Stimulated activated naive CD8-positive, alpha-beta T cell treated with anti-CD3 and anti-CD28 coated beads, Interleukin-15, Interleukin-2, amounts not matched to agents 100 ng/mL and 50 ng/mL, for 24 hours (primary cell): ENCODE measurements at regions not wholly inside any gene's neighbourhood (a gene's known extent, or its start where the extent isn't known, plus 50 kb on each side); places are given as distances from the start of the nearest gene placed in this dataset.
"Not testable (repeated sequence)": the region's sequence is repeated elsewhere in the genome, so short reads cannot be mapped to it uniquely, and the experiment has no call there.

Experiments
- H3K27ac Mint-ChIP-seq: one replicate; pipeline ENCODE4 v1.8.0; 2021; ENCODE audit warnings: mild to moderate bottlenecking, mixed read lengths
- H3K27me3 Mint-ChIP-seq: one replicate; pipeline ENCODE4 v1.8.0; 2021; ENCODE audit warnings: mixed read lengths
- H3K36me3 Mint-ChIP-seq: one replicate; pipeline ENCODE4 v1.8.0; 2021; ENCODE audit warnings: low read depth, mixed read lengths
- H3K4me1 Mint-ChIP-seq: one replicate; pipeline ENCODE4 v1.8.0; 2021; ENCODE audit warnings: low read depth, mixed read lengths
- H3K4me3 Mint-ChIP-seq: one replicate; pipeline ENCODE4 v1.8.0; 2021; ENCODE audit warnings: mild to moderate bottlenecking, mixed read lengths
- H3K9me3 Mint-ChIP-seq: one replicate; pipeline ENCODE4 v1.8.0; 2021; ENCODE audit warnings: mixed read lengths

DNA sequence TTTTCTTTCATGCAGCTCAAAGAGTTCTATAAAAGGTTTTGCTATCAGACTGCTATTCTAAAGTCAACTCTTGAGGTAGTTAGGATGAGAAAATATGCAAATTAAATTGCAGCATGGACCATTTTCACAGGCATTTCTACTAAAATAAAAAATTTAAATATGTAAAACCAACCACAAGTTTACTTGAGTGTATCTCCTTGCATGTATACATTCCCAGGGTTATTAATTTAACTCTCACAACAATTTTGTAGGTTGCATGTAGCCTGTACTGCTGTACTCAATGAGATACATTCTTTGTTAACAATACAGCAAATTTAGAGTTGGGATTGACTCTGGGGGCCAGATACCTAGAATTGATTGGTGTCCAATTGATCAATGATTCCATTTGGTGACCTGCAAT, 265.8 kb downstream of the MED10 start:
- Mint-ChIP-seq H3K4me3 (no peak overlapping the region), H3K4me1 (no peaks in the 10 kb centered on the region), H3K27me3 (no peaks in the 10 kb centered on the region), H3K36me3 (no peaks in the 10 kb centered on the region), H3K9me3 (no peaks in the 10 kb centered on the region), H3K27ac (no peak overlapping the region)

DNA sequence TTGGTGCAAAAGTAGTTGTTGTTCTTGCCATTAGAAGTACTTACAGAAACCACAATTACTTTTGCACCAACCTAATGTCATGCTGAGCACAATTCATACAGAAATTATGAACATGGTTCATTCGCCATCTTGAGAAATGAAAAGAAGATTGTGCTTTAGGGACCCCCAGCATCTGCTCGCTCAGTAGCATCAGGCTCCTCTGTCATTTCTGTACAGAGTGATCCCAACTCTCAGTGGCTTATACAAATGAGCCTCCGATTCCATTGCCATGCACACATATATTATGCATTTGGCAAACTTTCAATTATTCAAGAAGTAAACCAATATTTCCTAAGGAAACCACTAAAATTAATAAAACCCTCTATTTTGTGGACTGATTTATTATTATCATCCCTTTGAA, 266.2 kb downstream of the MED10 start:
- no peaks in the 10 kb centered on the region for H3K9me3 Mint-ChIP-seq
- no peak overlapping the region for H3K27ac Mint-ChIP-seq
- H3K36me3 Mint-ChIP-seq, result no peaks in the 10 kb centered on the region
- H3K4me1 Mint-ChIP-seq, result no peaks in the 10 kb centered on the region
- H3K4me3 Mint-ChIP-seq, result no peak overlapping the region
- no peaks in the 10 kb centered on the region for H3K27me3 Mint-ChIP-seq

DNA sequence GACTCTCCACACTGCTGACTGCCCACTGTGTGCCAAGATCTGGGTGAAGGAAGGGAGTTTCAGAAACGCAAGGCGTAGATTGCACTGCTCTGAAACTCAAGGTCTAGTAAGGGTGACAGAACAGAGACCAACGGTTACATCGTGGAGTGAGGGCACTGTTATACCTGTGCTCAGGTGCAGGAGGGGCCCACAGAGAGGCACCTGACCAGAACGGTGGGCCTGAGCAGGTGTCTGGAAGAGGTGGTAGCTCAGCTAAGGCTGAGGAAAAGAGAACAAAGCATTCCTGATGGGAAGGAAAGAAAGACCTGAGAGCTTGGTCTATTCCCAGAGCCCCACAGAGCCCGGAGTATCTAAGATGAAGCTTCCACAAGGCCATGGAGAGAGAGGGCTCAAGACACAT, 267.2 kb downstream of the MED10 start:
- no peak overlapping the region for H3K27ac Mint-ChIP-seq
- no peaks in the 10 kb centered on the region for H3K9me3 Mint-ChIP-seq
- H3K36me3 Mint-ChIP-seq, result no peaks in the 10 kb centered on the region
- no peak overlapping the region for H3K4me3 Mint-ChIP-seq
- H3K27me3 Mint-ChIP-seq, result no peaks in the 10 kb centered on the region
- no peaks in the 10 kb centered on the region for H3K4me1 Mint-ChIP-seq

DNA sequence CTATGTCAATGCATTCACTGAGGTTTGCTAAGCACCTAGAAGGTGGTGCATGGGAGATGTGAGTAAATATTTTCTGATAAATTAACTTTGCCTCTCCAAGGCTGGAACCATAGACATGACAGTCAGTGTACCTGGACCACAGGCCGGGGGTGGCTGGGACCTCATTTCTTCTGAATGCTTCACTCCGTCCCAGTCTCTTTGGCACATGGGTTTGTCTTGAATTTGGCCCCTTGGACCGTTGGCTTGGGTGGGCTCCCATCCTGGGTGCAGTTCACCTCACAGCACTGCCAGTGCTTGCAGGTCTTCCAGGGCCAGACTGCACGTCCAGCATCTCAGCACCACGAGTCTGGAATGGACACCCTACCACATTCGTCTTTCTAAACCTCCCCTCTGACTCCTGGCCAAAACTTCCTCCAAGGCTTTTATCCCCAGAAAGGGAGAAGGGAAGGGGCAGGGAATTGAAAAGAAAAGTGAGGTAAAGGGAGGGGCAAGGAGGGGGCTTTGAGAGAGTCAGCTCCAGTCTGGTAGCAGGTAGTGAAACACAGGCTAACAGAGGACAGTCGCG, 267.8 kb downstream of the MED10 start:
- no peaks in the 10 kb centered on the region for H3K9me3 Mint-ChIP-seq

DNA sequence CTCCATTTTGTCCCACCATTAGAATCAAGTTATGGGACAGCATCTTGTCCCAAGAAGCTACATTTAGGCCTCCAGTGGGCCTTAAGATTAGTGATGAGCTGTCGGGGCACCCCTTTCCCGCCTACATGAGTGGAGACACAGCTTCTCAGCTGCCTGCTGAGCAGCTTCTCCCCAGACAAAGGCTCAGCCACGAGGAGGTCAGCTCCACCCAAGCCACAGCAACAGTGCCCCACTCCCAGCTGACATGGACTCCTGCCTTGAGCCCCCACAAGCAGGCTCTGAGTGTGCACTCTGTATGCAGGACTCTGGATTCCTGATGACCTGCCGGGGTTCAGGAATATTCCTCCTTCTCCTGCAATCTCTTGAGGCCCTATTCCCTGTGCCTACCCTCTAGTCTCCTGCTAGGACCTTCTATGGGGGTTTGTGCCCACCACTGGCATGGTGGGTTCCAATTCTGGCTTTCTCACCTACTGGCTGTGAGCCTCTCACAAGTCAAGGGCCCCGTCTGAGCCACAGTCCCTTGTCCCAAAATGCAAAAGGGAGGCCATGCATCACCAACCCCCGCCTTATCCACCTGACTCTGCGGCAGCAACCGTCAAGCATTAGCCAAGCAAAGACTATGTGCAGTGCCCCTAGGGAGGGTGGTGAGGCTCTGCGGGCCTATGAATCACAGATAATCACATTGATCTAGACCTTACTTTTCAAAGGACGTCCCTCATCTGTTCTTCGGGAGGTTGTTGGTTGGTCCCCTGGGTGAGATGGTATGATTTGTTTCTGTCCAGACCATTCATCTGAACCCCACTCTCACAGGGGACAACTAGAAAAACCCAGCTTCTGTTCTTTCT, 269.1 kb downstream of the MED10 start:
- Mint-ChIP-seq H3K27me3 (no peaks in the 10 kb centered on the region), H3K4me1 (no peaks in the 10 kb centered on the region), H3K36me3 (no peaks in the 10 kb centered on the region), H3K9me3 (no peaks in the 10 kb centered on the region), H3K27ac (no peak overlapping the region), H3K4me3 (no peak overlapping the region)

More for the DNA sequence above, 267.8 kb downstream of the MED10 start:
- H3K36me3 Mint-ChIP-seq, result no peaks in the 10 kb centered on the region
- no peak overlapping the region for H3K27ac Mint-ChIP-seq
- no peaks in the 10 kb centered on the region for H3K27me3 Mint-ChIP-seq
- no peak overlapping the region for H3K4me3 Mint-ChIP-seq
- no peaks in the 10 kb centered on the region for H3K4me1 Mint-ChIP-seq

DNA sequence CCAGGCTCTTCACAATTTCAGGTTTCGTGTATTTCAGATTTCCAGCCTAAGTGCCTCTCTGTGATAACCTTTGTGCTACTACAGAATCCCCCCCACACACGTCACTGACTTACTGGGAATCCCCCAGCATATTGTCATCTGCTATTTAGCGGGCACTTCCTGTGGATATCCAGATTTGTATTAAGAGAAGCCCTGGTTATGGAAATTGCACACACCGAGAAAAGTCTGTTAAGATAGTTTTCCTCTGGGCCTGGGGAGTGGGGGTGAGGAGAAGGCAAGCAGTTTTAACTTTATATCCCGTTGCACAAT, 269.9 kb downstream of the MED10 start:
- Mint-ChIP-seq H3K4me1 (no peaks in the 10 kb centered on the region), H3K27ac (no peak overlapping the region), H3K4me3 (no peak overlapping the region), H3K27me3 (no peaks in the 10 kb centered on the region), H3K9me3 (no peaks in the 10 kb centered on the region), H3K36me3 (no peaks in the 10 kb centered on the region)

DNA sequence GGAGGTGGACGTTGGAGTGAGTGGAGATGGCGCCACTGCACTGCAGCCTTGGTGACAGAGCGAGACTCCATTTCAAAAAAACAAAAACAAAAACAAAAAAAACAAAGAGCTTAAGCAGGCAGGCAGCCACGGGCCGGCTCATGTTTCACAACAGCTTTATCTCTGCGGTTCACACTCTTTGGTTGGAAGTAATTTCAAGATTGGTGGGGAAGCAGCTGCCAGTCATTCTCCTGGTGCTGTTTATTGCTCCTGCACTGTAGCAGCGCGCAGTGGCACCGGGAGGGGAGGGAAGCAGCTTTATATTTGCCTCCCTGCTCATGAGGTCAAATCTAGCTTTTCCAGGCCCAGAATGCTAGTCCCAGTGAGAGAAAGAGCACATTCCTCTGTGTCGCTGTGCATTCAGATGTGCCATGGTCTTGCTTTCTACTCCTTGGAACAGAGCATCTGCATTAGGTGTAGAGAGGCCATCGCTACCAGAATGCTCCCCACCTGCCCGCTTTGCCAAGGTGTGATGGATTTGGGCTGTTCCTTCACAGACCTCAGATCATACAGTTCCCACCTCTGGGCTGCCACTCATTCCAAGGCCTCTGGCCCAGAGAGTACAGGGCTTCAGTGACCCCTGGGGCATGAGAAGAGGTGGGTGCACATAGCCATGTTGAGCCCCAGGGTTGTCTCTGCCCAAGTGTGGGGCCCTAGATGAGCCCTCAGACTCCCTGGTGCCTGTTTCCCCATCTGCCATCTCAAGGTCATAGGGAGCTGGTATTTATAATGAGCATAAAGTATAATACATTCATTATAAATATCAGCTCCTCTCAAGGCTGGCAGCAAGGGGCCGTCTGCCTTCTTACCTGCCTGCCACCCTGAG, 270.4 kb downstream of the MED10 start:
- H3K27me3 Mint-ChIP-seq, result no peaks in the 10 kb centered on the region
- H3K36me3 Mint-ChIP-seq, result no peaks in the 10 kb centered on the region
- no peaks in the 10 kb centered on the region for H3K4me1 Mint-ChIP-seq
- H3K4me3 Mint-ChIP-seq, result no peak overlapping the region
- H3K9me3 Mint-ChIP-seq, result no peaks in the 10 kb centered on the region
- H3K27ac Mint-ChIP-seq, result no peak overlapping the region

DNA sequence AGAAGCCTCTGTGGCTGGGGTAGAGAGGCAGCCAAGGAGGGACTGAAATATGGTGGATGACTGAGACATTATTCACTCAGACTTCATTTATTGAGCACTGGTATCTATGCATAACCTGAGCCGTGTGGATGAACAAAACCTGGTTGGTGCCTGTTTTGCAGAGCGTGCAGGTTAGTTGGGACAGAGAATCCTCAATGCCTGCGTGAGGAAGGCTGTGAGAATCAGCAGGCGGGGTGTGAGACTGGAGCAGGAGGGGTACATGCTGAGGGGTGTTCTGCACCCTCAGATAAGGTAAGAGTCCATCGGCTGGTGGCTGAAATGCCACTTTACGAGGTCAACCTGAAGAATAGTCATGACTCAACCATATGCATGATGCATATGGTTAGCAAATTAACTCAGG, 271.6 kb downstream of the MED10 start:
- H3K27me3 Mint-ChIP-seq, result no peaks in the 10 kb centered on the region
- H3K9me3 Mint-ChIP-seq, result no peaks in the 10 kb centered on the region
- no peak overlapping the region for H3K4me3 Mint-ChIP-seq
- H3K27ac Mint-ChIP-seq, result no peak overlapping the region
- H3K36me3 Mint-ChIP-seq, result no peaks in the 10 kb centered on the region
- no peaks in the 10 kb centered on the region for H3K4me1 Mint-ChIP-seq

DNA sequence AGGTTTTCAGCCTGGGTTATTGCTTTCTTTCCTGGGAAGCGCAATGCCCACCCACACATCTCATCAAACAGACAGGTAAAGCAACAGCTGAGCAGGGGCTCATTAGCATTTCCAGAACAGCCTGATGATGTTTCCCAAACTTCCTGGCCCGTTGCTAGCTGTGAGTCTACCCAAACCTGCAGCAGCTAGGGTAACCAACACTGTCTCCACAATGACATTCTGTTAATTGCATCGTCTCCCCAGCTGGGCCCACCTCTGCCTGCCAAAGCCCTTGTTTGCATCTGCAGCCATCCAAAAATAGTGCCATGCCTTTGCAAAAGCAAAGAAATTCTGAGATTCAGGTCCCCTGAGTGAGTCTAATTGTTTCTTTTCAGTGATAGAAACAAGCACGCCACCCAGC, 273.0 kb downstream of the MED10 start:
- no peaks in the 10 kb centered on the region for H3K27me3 Mint-ChIP-seq
- no peaks in the 10 kb centered on the region for H3K36me3 Mint-ChIP-seq
- no peaks in the 10 kb centered on the region for H3K9me3 Mint-ChIP-seq
- no peak overlapping the region for H3K27ac Mint-ChIP-seq
- H3K4me1 Mint-ChIP-seq, result no peaks in the 10 kb centered on the region
- H3K4me3 Mint-ChIP-seq, result no peak overlapping the region

DNA sequence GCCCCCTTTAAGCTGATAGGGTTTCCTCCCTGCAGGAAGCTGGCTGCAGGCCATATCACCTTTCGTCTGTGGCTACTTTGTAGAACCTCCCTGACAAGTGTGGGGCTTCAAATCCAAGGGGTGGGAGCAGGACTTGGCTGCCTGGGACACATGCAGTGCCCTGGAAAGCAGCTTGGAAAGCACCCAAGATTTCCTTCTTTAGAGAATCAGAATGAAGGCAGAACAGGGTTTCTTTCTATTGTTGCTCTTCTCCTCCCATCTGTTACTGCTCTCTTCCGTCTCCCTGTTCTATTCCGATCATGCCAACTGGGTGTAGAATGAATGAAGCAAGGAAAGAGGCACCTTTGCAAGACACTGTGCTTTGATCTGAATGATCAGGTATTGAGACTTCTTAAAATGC, 282.2 kb downstream of the MED10 start:
- no peaks in the 10 kb centered on the region for H3K27me3 Mint-ChIP-seq
- H3K4me1 Mint-ChIP-seq, result no peaks in the 10 kb centered on the region
- H3K9me3 Mint-ChIP-seq, result peaks cover 7% of the 10 kb centered on the region
- H3K4me3 Mint-ChIP-seq, result no peak overlapping the region
- H3K27ac Mint-ChIP-seq, result no peak overlapping the region
- no peaks in the 10 kb centered on the region for H3K36me3 Mint-ChIP-seq

DNA sequence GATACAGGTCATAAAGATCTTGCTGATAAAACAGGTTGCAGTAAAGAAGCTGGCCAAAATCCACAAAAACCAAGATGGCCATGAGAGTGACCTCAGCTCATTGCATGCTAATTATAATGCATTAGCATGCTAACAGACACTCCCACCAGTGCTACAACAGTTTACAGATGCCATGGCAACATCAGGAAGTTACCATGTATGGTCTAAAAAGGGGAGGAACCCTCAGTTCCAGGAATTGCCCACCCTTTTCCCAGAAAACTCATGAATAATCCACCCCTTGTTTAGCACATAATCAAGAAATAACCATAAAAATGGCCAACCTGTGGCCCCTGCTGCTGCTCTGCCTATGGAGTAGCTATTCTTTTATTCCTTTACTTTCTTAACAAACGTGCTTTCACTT, 284.2 kb downstream of the MED10 start:
- H3K27me3 Mint-ChIP-seq, H3K27ac Mint-ChIP-seq, H3K4me1 Mint-ChIP-seq, H3K4me3 Mint-ChIP-seq, H3K36me3 Mint-ChIP-seq, H3K9me3 Mint-ChIP-seq: not testable (repeated sequence)

DNA sequence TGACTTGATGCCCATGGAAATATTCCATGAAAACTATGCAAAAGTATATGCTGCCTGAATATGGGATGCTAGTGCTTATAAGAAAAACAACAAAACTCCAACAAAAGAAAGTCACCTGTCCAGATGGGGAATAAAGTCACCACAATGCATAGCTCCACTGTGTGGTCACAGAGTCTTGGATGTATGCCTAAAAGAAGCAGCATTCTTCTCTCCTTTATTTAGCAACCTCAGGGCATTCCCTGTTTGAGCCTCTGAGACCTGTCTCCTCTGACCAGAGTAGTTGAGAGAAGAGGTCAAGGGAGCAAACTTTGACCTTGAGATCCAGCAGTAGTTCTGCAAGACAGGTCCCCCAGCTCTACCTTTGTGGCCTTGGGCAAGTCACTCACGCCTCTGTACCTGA, 287.5 kb downstream of the MED10 start:
- Mint-ChIP-seq H3K27ac (no peak overlapping the region), H3K9me3 (peaks cover 4% of the 10 kb centered on the region), H3K27me3 (no peaks in the 10 kb centered on the region), H3K4me1 (no peaks in the 10 kb centered on the region), H3K36me3 (no peaks in the 10 kb centered on the region), H3K4me3 (no peak overlapping the region)

DNA sequence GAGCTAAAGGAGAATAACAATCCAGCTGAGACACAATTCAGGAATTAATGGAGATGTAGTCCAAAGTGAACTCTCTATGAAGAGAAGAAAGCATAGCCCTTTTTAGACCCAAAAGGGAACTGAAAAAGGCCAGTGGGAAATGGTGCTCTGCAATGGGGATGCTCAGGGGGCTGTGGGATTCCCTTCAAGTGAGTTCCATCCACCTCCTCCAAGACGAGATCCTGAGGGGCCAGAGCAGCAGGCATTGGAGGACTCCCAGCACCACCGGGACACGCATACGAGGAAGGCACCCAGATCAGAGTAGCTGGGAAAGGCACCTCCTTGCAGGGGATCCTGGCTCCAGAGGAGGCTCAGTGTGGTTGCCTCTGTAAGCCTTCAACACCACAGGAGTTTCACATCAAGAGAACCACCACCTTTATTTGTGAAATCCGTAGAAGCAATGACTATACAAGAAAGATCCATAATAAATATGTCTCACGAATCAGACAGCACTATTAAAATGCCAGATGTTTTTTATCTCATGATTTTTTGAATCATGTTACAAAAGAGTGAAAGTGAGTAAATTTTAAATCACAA, 288.2 kb downstream of the MED10 start:
- Mint-ChIP-seq H3K27me3 (no peaks in the 10 kb centered on the region), H3K4me1 (no peaks in the 10 kb centered on the region), H3K4me3 (no peak overlapping the region), H3K9me3 (peaks cover 4% of the 10 kb centered on the region), H3K27ac (no peak overlapping the region), H3K36me3 (no peaks in the 10 kb centered on the region)

DNA sequence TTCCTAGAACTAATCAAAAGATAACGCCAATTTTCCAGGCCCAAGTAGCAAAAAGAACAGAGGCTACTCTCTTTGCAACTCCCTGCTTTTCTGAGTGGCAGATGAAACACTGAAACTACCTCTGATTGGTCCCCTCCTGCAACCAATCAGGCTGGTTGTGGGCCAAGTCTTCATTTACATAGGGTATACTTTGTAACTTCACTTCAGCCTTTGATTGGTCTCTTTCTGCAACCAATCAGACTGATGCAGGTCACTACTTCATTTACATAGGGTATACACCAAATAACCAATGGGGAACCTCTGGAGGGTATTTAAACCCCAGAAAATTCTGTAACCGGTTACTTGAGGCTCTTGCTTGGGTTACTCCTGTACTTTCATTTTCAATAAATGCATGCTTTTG, 289.6 kb downstream of the MED10 start:
- Mint-ChIP-seq H3K4me1 (no peaks in the 10 kb centered on the region), H3K27ac (no peak overlapping the region), H3K9me3 (peaks cover 4% of the 10 kb centered on the region), H3K4me3 (no peak overlapping the region), H3K36me3 (no peaks in the 10 kb centered on the region), H3K27me3 (no peaks in the 10 kb centered on the region)

DNA sequence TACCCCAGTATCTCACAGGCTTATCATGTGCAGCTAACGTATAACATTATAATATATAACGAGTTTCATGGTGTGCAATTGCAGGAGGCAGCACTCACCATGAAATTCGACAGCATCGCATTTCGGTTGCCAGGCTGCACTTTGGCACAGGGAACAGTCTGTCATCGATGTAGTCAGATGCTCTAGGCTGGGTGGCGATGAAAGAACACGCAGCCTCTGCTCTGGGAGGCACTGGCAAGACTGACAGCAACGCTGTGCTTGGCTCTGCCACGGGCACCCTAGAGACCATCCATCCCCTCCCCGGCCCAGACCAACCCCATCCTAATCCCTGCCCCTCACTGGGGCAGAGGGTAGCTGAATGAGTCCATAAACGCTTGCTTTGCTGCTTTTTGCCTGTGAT, 290.8 kb downstream of the MED10 start:
- Mint-ChIP-seq H3K36me3 (no peaks in the 10 kb centered on the region), H3K27ac (no peak overlapping the region), H3K27me3 (no peaks in the 10 kb centered on the region), H3K4me1 (no peaks in the 10 kb centered on the region), H3K9me3 (peaks cover 4% of the 10 kb centered on the region), H3K4me3 (no peak overlapping the region)
